ENCODE measurements at regions not wholly inside any gene's neighbourhood (a gene's known extent, or its start where the extent isn't known, plus 50 kb on each side); places are given as distances from the start of the nearest gene placed in this dataset.

- FAIRE-seq, result no peak
- no peaks in the 10 kb centered on the region for H3K27me3 ChIP-seq (replicated peaks in 1 of 4; ENCODE audit: control insufficient read depth in 3 of 4, extremely low read depth in 1 of 4, insufficient read depth in 3 of 4, low read length in 3 of 4)
- H4K91ac ChIP-seq (replicated peaks; ENCODE audit: insufficient read length, low read length), result no peak overlapping the region
- WGBS, 2 experiments (ENCODE audit: extremely low coverage in 1 of 2, insufficient coverage in 1 of 2, insufficient read length in 1 of 2, insufficient replicate concordance in 2 of 2, low coverage in 1 of 2, low lambda C conversion rate in 2 of 2, missing lambda C conversion rate in 1 of 2), result 60 to 100% methylated on average over 1 to 3 of the region's 3 CpGs
- no peak overlapping the region for H2BK20ac ChIP-seq (ENCODE audit: low read length)
- no peak for DNase-seq (ENCODE audit: low read depth in 1 of 2, low spot score in 2 of 2)
- no peak overlapping the region for H3K23ac ChIP-seq (ENCODE audit: insufficient read length)
- H2BK120ac ChIP-seq (replicated peaks; ENCODE audit: low read depth, low read length), result no peak overlapping the region
- H3K27ac ChIP-seq (ENCODE audit: low read depth, low read length), result no peak overlapping the region
- no peaks in the 10 kb centered on the region for H3K79me1 ChIP-seq (ENCODE audit: low read depth, low read length)
- no peak overlapping the region for H3K4me3 ChIP-seq (ENCODE audit: extremely low read depth in 1 of 4, insufficient read depth in 2 of 4, low read depth in 3 of 4, low read length in 4 of 4)
- H2AK5ac ChIP-seq (ENCODE audit: low read depth, low read length), result no peak overlapping the region
- no peaks in the 10 kb centered on the region for H3K23me2 ChIP-seq (ENCODE audit: low read depth, low read length)
- ChIA-PET CTCF (ENCODE audit: partially characterized antibody) (no interaction called here), POLR2A (ENCODE audit: partially characterized antibody) (no interaction called here)
- H4K8ac ChIP-seq (ENCODE audit: extremely low read depth, insufficient read depth, low read length), result no peak overlapping the region
- no peak overlapping the region for H3K4ac ChIP-seq (replicated peaks; ENCODE audit: insufficient read length, low read depth, low read length)
- no peak overlapping the region for H4K5ac ChIP-seq (ENCODE audit: insufficient read length, low read depth, low read length)
- no peak overlapping the region for H3K4me2 ChIP-seq (ENCODE audit: insufficient read depth in 1 of 2, low read depth in 2 of 2, low read length in 2 of 2)
- no peaks in the 10 kb centered on the region; a peak in 1 of 4 replicates for H3K9me3 ChIP-seq (ENCODE audit: insufficient read depth in 2 of 2, low read depth in 1 of 2, low read length in 1 of 2)
- no peak overlapping the region for H2AFZ ChIP-seq (ENCODE audit: low read length)
- no peak overlapping the region for H3K14ac ChIP-seq (ENCODE audit: insufficient read length)
- H3K56ac ChIP-seq (replicated peaks; ENCODE audit: insufficient read length, low read depth, low read length), result no peak overlapping the region
- no peak overlapping the region for H3K9ac ChIP-seq (replicated peaks in 1 of 4; ENCODE audit: extremely low read depth in 1 of 4, low read depth in 3 of 4, low read length in 3 of 4)
- H2BK15ac ChIP-seq (ENCODE audit: low read length), result no peak overlapping the region
- no peak overlapping the region for H2BK5ac ChIP-seq (ENCODE audit: low read depth, low read length)
- no peaks in the 10 kb centered on the region for H3K36me3 ChIP-seq (ENCODE audit: control insufficient read depth in 2 of 4, insufficient read depth in 4 of 4, low read length in 3 of 4)
- no peaks in the 10 kb centered on the region for H4K20me1 ChIP-seq (replicated peaks in 1 of 2; ENCODE audit: control insufficient read depth in 1 of 2, insufficient read depth in 2 of 2, low read length in 2 of 2)
- no peak overlapping the region for H3K18ac ChIP-seq (ENCODE audit: extremely low read depth, low read length)
- no peaks in the 10 kb centered on the region for H3K79me2 ChIP-seq (ENCODE audit: control insufficient read depth in 1 of 2, insufficient read depth in 2 of 2, low read length in 2 of 2)
- H3K4me1 ChIP-seq (replicated peaks in 1 of 4; ENCODE audit: control insufficient read depth in 3 of 4, insufficient read depth in 4 of 4, low read length in 3 of 4), result peaks cover 0 to 3% (median 2%) of the 10 kb centered on the region in 4 experiments; a peak in 3 of 7 replicates
- no peak overlapping the region for H2BK12ac ChIP-seq (ENCODE audit: low read depth, low read length)
- no peak for TF ChIP-seq CBX5 (IDR thresholded peaks at IDR 0.05; ENCODE audit: low read depth, low read length)
- no peak for TF ChIP-seq NRF1 (IDR thresholded peaks at IDR 0.05; ENCODE audit: low read depth, low read length)
- TF ChIP-seq NANOG (IDR thresholded peaks at IDR 0.05; ENCODE audit: insufficient read depth, low read depth, low read length, poor library complexity, severe bottlenecking), result no peak
- no peak for TF ChIP-seq SRF (IDR thresholded peaks at IDR 0.05; ENCODE audit: low read depth, low read length)
- no peak for TF ChIP-seq TAF7 (optimal IDR thresholded peaks at IDR 0.05; ENCODE audit: borderline replicate concordance, low read depth, low read length)
- TF ChIP-seq CEBPB (IDR thresholded peaks at IDR 0.05; ENCODE audit: low read depth, low read length), result no peak
- no peak for TF ChIP-seq MAFK (IDR thresholded peaks at IDR 0.05; ENCODE audit: low read depth, low read length)
- TF ChIP-seq TEAD4 (IDR thresholded peaks at IDR 0.05; ENCODE audit: low read depth, low read length), result no peak
- TF ChIP-seq RAD21 (IDR thresholded peaks at IDR 0.05 in 1 of 2, conservative IDR thresholded peaks at IDR 0.05 in 1 of 2; ENCODE audit: low read depth in 2 of 2, low read length in 2 of 2), result no peak
Measured at GRCh38 chr7:115618676-115619075, 411.9 kb downstream of the TFEC start.
